ENCODE measurements at regions not wholly inside any gene's neighbourhood (a gene's known extent, or its start where the extent isn't known, plus 50 kb on each side); places are given as distances from the start of the nearest gene placed in this dataset.

- no peak for ATAC-seq
- no peaks in the 10 kb centered on the region for H3K36me3 Mint-ChIP-seq
- no peak overlapping the region for H3K4me3 Mint-ChIP-seq
- peaks cover 0 to 2% of the 10 kb centered on the region in 2 donors for H3K27me3 Mint-ChIP-seq
- no peaks in the 10 kb centered on the region for H3K9me3 Mint-ChIP-seq
- H3K4me1 Mint-ChIP-seq (ENCODE audit: low read depth in 2 of 2) = no peaks in the 10 kb centered on the region
- DNase-seq (ENCODE audit: low spot score) = no peak
- no peak overlapping the region for H3K27ac Mint-ChIP-seq
These were observed 50.4 kb upstream of the KDR start for GRCh38 chr4:55175779-55176231.

DNA sequence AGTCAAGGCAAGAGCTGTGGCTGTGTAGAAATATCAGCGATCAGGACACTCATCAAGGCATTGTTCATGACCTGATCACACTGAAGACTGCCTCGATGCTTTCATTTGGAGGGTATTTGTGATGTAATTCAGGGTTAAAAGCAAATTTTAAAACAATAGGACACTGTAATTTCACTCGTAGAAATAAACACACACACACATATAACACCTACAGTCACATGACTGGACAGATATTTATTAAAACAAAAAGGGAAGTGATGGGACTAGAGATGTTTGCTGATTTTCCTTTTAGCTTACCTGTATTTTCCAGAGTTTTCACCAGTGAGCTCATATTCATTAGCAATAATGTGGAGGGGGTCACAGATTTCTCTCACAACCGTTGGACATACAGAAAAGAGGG, 51.1 kb upstream of the KDR start:
- Mint-ChIP-seq H3K4me1 (ENCODE audit: low read depth in 2 of 2) (no peaks in the 10 kb centered on the region), H3K27me3 (peaks cover 0 to 2% of the 10 kb centered on the region in 2 donors), H3K4me3 (no peak overlapping the region), H3K27ac (no peak overlapping the region), H3K36me3 (no peaks in the 10 kb centered on the region), H3K9me3 (no peaks in the 10 kb centered on the region)
- DNase-seq (ENCODE audit: low spot score) (no peak), ATAC-seq (no peak)

DNA sequence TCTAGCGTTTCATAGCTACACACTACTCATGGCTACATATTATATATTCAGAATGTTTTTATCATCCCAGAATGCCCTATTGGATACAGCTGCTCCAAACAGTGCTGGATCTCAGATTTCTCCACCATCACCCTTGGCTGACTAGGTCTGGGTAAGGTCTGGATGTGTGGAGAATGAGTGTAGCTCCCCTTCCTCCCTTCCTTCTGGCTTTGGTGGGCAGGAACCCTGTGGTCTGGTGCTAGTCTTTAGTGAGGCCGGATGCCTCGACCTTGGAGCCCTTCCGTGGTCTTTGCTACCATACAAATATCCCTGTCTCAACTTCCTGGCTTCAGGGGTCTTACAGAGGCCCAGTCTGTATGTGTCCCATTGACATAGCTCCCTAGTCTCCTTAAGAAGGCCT, 52.1 kb upstream of the KDR start:
- H3K4me3 Mint-ChIP-seq = no peak overlapping the region
- H3K36me3 Mint-ChIP-seq = no peaks in the 10 kb centered on the region
- no peaks in the 10 kb centered on the region for H3K4me1 Mint-ChIP-seq (ENCODE audit: low read depth in 2 of 2)
- ATAC-seq (no peak), DNase-seq (ENCODE audit: low spot score) (no peak)
- peaks cover 0 to 2% of the 10 kb centered on the region in 2 donors for H3K27me3 Mint-ChIP-seq
- H3K27ac Mint-ChIP-seq = no peak overlapping the region
- no peaks in the 10 kb centered on the region for H3K9me3 Mint-ChIP-seq

- H3K4me1 Mint-ChIP-seq (ENCODE audit: low read depth in 2 of 2) = no peaks in the 10 kb centered on the region
- H3K36me3 Mint-ChIP-seq = no peaks in the 10 kb centered on the region
- H3K9me3 Mint-ChIP-seq = no peaks in the 10 kb centered on the region
- H3K4me3 Mint-ChIP-seq = no peak overlapping the region
- peaks cover 0 to 2% of the 10 kb centered on the region in 2 donors for H3K27me3 Mint-ChIP-seq
- H3K27ac Mint-ChIP-seq = no peak overlapping the region
- no peak for DNase-seq (ENCODE audit: low spot score)
- ATAC-seq = no peak
These were observed 53.0 kb upstream of the KDR start for GRCh38 chr4:55178226-55179005.

GRCh38 chr4:55181010-55182005, 55.9 kb upstream of the KDR start:
- ATAC-seq (no peak), DNase-seq (ENCODE audit: low spot score) (no peak)
- H3K27ac Mint-ChIP-seq = no peak overlapping the region
- peaks cover 0 to 14% of the 10 kb centered on the region in 2 donors for H3K27me3 Mint-ChIP-seq
- H3K36me3 Mint-ChIP-seq = no peaks in the 10 kb centered on the region
- peaks cover 4% of the 10 kb centered on the region for H3K9me3 Mint-ChIP-seq
- H3K4me3 Mint-ChIP-seq = no peak overlapping the region
- H3K4me1 Mint-ChIP-seq (ENCODE audit: low read depth in 2 of 2) = no peaks in the 10 kb centered on the region

DNA sequence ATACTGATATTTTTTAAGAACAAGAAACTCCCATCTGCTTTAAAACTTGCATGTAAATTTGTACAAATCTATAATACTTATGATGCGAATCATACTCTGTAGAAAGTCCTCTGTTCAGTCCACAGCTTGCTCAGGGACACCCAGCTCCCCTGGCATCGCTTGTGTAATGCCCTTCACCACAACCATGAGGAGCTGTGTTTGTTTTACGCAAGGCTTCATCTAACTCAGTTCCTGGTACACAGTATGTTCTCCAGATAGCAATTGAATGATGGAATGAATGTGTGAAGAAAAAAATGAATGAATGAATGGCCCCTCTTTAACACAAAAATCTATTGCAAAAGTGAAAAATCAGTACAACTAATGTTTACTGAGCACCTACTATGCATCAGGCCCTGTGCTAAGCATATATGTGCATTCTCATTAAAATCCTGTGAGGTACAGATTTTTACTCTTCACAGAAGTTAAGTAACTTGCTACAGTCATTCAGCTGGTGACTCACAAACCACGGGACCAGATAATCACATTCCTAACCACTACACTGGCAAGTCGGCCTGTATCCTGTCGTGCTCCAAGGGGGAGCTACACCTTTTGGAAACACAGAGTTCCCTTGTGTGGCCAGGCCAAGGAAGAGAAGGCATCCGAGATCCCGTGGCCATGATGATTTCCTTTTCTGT, 58.7 kb upstream of the KDR start:
- Mint-ChIP-seq H3K27me3 (peaks cover 0 to 14% of the 10 kb centered on the region in 2 donors), H3K4me3 (no peak overlapping the region), H3K4me1 (ENCODE audit: low read depth in 2 of 2) (no peaks in the 10 kb centered on the region), H3K27ac (no peak overlapping the region), H3K36me3 (no peaks in the 10 kb centered on the region), H3K9me3 (peaks cover 4% of the 10 kb centered on the region)
- DNase-seq (ENCODE audit: low spot score) (no peak), ATAC-seq (no peak)

DNA sequence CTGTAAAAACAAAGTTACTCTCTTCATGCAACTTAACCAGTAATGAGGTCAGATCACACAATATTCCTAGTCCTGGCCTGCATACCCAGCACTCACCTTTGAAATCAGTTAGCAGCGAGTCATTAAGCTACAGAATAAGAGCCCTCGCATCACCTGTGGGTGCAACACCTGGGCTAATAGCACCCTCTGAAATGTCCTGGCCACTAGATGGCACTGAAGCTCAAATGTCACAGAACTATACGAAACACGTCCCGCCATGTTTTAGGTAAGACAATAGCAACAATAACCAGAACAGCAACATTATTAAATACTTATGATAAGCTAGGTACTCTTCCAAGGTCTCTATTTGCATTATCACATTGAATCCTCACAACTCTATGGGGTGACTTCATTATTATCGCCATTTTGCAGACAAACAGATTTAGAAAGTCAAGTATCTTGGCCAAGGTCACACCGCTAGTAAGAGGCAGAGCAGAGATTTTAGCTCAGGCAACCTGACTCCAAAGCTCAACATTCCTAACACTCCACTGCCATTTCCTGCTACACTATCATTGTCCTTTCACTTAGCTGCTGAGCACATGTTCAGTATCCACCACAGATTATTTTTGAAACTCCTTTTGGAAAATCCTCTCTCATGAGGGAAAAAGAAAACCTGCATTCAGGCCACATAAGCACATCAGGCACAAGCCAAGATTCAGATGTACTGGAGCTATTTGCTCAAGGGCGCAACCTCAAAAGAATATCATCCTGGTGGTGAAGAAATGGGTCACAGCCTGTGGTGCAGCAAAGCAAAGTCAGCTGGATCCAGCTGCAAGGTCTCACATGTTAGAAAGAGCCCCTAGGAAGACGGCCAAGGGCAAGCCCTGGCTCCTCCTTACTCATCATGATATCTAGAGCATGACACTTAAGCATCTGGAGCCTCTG, 59.5 kb upstream of the KDR start:
- Mint-ChIP-seq H3K27me3 (peaks cover 0 to 14% of the 10 kb centered on the region in 2 donors), H3K4me3 (no peak overlapping the region), H3K4me1 (ENCODE audit: low read depth in 2 of 2) (no peaks in the 10 kb centered on the region), H3K36me3 (no peaks in the 10 kb centered on the region), H3K27ac (no peak overlapping the region), H3K9me3 (peaks cover 4% of the 10 kb centered on the region)
- DNase-seq (ENCODE audit: low spot score) = no peak
- ATAC-seq = no peak

DNA sequence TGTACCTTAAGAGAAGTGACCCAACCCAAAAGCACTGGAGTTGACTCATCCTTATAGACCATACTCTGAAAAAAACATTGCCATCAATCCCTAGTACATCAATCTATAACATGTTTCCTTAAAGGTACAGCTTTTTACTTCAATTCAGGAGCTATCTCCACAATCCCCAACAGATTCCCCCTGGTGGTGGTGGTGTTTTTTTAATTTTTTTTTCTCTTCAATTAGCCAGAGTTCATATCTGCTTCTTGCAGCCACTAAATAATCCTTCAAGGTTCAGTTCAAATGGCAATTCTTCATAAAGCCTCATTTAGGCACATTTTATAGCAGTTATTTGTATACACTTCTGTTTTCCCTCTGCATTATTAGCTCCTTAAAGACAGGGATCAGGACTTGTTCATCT, 60.7 kb upstream of the KDR start:
- no peak for DNase-seq (ENCODE audit: low spot score)
- Mint-ChIP-seq H3K4me1 (ENCODE audit: low read depth in 2 of 2) (no peaks in the 10 kb centered on the region), H3K9me3 (peaks cover 7% of the 10 kb centered on the region), H3K4me3 (no peak overlapping the region), H3K27ac (no peak overlapping the region), H3K36me3 (no peaks in the 10 kb centered on the region), H3K27me3 (peaks cover 0 to 14% of the 10 kb centered on the region in 2 donors)
- ATAC-seq = no peak

GRCh38 chr4:55186700-55187099, 61.3 kb upstream of the KDR start:
- H3K9me3 Mint-ChIP-seq = peaks cover 10% of the 10 kb centered on the region
- no peak for ATAC-seq
- no peak overlapping the region for H3K4me3 Mint-ChIP-seq
- H3K27ac Mint-ChIP-seq = no peak overlapping the region
- H3K36me3 Mint-ChIP-seq = no peaks in the 10 kb centered on the region
- H3K27me3 Mint-ChIP-seq = peaks cover 0 to 16% of the 10 kb centered on the region in 2 donors
- DNase-seq (ENCODE audit: low spot score) = no peak
- H3K4me1 Mint-ChIP-seq (ENCODE audit: low read depth in 2 of 2) = no peaks in the 10 kb centered on the region

DNA sequence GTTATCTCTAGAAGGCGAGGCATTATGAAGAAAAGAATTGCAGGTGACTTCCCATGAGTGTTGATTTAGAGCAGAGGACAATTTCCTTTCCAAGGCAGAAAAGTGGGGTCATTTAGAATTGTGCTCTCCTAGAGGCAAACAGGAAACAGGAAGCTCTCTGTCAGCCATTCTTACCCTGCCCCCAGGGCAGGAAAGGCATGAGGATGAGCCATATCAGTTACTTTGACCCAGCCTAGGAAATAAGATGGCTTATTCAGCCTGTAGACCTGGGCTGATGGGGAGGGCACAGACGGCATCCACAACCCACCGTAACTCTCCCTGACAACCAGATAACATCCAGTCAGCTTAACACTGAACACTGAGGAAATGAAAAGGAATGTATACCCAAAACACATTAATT, 88.8 kb upstream of the KDR start:
- ATAC-seq (no peak), DNase-seq (ENCODE audit: low spot score) (no peak)
- no peaks in the 10 kb centered on the region for H3K9me3 Mint-ChIP-seq
- no peak overlapping the region for H3K4me3 Mint-ChIP-seq
- H3K27me3 Mint-ChIP-seq = peaks cover 4 to 8% of the 10 kb centered on the region in 2 donors
- no peaks in the 10 kb centered on the region for H3K36me3 Mint-ChIP-seq
- no peak overlapping the region for H3K27ac Mint-ChIP-seq
- no peaks in the 10 kb centered on the region for H3K4me1 Mint-ChIP-seq (ENCODE audit: low read depth in 2 of 2)

GRCh38 chr4:55215087-55215486, 89.7 kb upstream of the KDR start:
- peaks cover 4 to 8% of the 10 kb centered on the region in 2 donors for H3K27me3 Mint-ChIP-seq
- no peak for DNase-seq (ENCODE audit: low spot score)
- no peak overlapping the region for H3K4me3 Mint-ChIP-seq
- H3K27ac Mint-ChIP-seq = no peak overlapping the region
- no peaks in the 10 kb centered on the region for H3K36me3 Mint-ChIP-seq
- H3K9me3 Mint-ChIP-seq = no peaks in the 10 kb centered on the region
- no peak for ATAC-seq
- H3K4me1 Mint-ChIP-seq (ENCODE audit: low read depth in 2 of 2) = no peaks in the 10 kb centered on the region

GRCh38 chr4:55216863-55217635, 91.7 kb upstream of the KDR start:
- H3K27me3 Mint-ChIP-seq = peaks cover 4 to 8% of the 10 kb centered on the region in 2 donors
- no peak overlapping the region for H3K27ac Mint-ChIP-seq
- ATAC-seq = no peak
- no peaks in the 10 kb centered on the region for H3K9me3 Mint-ChIP-seq
- H3K36me3 Mint-ChIP-seq = no peaks in the 10 kb centered on the region
- H3K4me1 Mint-ChIP-seq (ENCODE audit: low read depth in 2 of 2) = no peaks in the 10 kb centered on the region
- DNase-seq (ENCODE audit: low spot score) = no peak
- no peak overlapping the region for H3K4me3 Mint-ChIP-seq
